DMS79 (cell line): ENCODE measurements at regions not wholly inside any gene's neighbourhood (a gene's known extent, or its start where the extent isn't known, plus 50 kb on each side); places are given as distances from the start of the nearest gene placed in this dataset.
"Not testable (repeated sequence)": the region's sequence is repeated elsewhere in the genome, so short reads cannot be mapped to it uniquely, and the experiment has no call there.

Experiments used
- DNase-seq: peaks from one replicate; lab custom pipeline; 2025; lab: John Stamatoyannopoulos, UW

DNA sequence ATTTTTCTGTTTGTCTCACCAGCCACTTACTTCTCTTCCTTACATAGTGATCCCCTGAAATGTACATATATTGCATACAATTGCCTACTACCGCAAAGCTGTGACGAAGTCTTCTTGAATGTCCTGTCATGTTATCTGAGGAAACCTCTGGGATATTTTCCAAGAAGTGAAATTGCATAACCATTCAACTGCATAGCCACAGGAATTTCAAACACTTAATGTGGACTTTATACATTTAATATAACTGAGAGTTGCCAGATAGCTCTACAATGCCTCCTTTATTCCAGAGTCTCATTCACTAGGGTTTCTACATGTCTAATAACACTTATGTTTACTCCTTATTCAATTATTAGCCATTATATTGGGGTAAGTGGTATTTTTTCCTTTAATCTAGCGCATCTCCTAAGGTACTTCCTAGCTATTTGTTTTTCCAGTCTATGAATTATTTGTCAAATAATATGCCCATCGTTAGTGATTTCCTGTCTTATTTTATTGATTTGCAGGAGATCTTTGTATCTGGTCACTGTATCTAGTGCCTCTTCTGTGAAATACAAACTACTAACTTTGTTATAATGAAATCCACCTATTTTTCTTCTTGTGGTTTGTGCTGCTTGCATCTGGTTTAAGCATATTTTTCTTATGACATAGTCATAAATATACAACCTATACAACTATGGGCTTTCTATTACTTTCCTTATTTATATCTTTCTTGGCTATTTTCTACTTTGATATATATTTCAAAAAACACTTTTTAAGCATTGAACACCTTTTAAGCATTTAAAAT lies 69.2 kb upstream of the GRID2 start:
- peak; percentile 50 for DNase-seq

DNA sequence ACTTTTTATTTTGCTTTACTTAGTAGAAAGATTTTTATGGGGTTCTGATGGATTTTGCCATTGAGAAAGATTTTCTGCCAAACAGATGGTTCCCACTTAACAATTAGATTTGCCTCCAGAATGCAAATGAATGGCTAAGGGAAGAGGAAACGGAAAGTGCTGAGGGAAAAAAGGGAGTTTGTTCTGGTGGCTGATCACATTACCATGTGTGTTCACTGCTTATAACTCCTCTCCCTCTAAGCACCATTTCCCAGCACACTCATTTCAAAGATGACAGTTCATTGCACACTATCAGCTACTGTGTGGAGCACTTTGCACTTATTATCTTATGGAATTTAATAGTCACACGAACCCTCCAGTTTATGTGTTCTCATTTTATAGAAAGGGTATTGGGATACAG lies 68.0 kb upstream of the GRID2 start:
- no peak for DNase-seq

DNA sequence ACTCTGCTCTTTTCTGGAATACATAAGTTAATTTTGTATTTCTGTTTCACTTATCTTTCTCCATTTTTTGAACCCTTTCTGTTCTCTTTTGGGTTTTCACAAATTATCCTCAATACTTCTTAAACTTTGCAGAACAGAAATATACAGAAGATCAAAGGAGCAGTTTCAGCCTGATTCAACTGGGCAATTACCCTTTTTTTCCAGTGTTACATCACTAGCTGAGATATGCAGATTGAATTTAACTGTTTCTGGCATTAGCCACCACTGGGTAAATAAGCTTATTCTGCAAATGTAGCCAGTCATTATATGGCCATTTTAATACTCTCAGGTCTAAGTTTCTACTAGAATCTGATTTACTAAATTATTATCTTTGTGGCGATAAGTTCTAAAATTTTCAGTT lies 66.9 kb upstream of the GRID2 start:
- DNase-seq = no peak

DNA sequence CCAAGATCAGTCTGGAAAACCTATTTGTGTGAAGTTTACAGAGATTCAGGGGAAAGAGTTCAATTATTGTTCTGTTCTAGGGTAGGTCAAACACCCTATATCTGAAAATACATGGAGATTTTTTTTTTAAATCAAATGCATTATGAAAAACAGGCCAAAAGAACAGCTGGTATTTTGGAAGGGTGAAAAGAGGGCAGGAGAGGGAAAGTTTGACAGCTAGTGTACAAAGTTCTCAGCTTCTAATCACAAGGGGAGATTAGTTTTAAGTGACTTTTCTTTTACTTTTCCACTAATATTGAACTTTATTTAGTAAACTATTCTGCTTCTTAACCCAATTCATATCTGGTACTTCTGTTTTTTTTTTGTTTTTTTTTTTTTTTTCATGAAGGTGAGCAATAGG lies 66.2 kb upstream of the GRID2 start:
- DNase-seq = no peak

DNA sequence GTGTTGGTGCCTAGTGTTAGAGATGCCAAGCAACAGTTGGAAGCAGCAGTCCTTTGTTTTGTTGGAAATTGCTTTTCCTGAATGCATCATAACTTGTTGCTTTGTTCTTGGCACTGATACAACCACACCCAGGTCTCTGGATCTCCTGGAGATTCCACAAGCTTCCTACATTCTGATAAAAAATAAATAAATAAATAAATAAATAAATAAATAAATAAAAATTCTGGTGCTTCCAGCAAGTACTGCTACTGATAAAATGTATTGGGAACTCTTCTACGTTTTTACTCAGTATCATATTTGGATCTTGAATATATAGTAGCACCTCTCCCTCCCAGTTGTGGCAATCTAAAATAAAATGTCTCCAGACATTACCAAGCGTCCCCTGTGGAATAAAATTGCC lies 62.7 kb upstream of the GRID2 start:
- no peak for DNase-seq

DNA sequence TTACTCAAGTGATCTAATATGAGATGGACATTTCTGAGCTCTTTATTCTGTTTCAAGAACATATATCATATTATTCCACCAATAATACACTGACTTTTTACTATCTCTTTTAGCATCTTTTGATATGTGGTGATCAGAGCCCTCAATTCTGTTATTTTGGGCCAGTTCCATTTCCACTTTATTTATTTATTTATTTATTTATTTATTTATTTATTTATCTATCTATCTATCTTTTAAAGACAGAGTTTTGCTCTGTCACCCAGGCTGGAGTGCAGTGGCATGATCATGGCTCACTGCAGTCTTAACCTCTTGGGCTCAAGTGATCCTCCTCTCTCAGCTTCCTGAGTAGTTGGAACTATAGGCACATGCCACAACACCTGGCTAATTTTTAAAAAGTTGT lies 57.4 kb upstream of the GRID2 start:
- no peak for DNase-seq

DNA sequence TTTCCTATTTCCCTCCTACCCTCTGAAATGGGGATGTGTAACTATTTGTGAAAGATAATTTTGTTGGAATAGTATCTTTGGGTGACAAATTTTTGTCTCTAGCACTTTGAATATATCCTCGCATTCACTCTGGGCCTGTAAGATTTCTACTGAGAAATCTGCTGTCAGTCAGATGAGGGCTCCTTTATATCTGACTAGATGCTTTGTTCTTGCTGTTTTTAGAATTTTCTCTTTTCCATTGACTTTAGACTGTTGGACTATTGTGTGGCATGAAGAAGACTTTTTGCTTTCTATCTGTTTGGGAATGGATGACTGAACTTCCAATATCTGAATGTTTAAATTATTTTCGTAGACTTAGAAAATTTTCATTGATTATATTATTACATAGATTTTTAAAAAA lies 54.2 kb upstream of the GRID2 start:
- no peak for DNase-seq

DNA sequence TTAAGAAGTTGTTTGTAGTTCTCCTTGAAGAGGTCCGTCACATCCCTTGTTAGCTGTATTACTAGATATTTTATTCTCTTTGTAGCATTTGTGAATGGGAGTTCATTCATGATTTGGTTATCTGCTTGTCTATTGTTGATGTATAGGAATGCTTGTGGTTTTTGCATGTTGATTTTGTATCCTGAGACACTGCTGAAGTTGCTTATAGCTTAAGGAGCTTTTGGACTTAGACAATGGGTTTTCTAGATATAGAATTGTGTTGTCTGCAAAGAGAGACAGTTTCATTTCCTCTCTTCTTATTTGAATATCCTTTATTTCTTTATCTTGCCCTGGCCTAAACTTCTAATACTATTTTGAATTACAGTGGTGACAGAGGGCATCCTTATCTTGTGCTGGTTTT lies 52.1 kb upstream of the GRID2 start:
- DNase-seq = no peak

DNA sequence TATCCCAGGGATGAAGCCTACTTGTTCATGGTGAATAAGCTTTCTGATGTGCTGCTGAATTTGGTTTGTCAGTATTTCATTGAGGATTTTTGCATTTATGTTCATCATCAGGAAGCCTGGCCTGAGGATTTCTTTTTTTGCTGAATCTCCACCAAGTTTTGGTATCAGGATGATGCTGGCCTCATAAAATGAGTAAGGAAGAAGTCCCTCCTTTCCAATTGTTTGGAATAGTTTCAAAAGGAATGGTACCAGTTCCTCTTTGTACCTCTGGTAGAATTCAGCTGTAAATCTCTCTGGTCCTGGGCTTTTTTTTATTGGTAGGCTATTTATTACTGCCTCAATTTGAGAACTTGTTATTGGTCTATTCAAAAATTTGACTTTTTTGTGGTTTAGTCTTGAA lies 51.4 kb upstream of the GRID2 start:
- DNase-seq = not testable (repeated sequence)

DNA sequence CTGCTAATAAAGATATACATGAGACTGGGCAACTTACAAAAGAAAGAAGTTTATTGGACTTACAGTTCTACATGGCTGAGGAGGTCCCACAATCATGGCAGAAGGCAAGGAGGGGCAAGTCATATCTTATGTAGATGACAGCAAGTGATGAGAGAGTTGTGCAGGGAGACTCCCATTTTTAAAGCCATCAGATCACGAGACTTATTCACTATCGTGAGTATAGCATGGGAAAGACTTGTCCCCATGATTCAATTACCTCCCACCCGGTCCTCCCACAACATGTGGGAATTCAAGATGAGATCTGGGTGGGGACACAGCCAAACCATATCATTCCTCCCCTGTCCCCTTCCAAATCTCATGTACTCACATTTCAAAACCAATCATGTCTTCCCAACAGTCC lies 50.9 kb upstream of the GRID2 start:
- no peak for DNase-seq

DNA sequence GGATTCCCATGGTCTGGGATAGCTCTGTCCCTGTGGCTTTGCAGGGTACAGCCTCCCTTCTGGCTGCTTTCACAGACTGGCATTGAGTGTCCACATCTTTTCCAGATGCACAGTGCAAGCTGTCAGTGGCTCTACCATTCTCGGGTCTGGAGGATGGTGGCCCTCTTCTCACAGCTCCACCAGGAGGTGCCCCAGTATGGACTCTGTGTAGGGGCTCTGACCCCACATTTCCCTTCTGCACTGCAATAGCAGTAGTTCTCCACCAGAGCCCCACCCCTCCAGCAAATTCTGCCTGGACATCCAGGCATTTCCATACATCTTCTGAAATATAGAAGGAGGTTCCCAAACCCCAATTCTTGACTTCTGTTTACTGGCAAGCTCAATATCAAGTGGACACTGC lies 50.2 kb upstream of the GRID2 start:
- DNase-seq = no peak
